Peyer's patch (tissue), 4 donors: ENCODE measurements at regions not wholly inside any gene's neighbourhood (a gene's known extent, or its start where the extent isn't known, plus 50 kb on each side); places are given as distances from the start of the nearest gene placed in this dataset.

Source experiments
- DNase-seq, 3 donors: peaks; one replicate each; pipeline ENCODE4 v3.0.0-alpha.2; 2017 to 2019
- H3K27ac ChIP-seq, 4 donors: fragments of 200-600 bp; sonication (generic); one replicate each; pipeline ENCODE4 v1.5.1; 2016 to 2019
- H3K27me3 ChIP-seq, 2 donors: fragments of 200-600 bp; sonication (generic); one replicate each; pipeline ENCODE4 v1.5.1; 2019
- H3K36me3 ChIP-seq, 3 donors: fragments of 200-600 bp; sonication (generic); one replicate each; pipeline ENCODE4 v1.5.1; 2016 to 2019
- H3K4me1 ChIP-seq, 4 donors: fragments of 200-600 bp; sonication (generic); one replicate each; pipeline ENCODE4 v1.5.1; 2016 to 2019
- H3K4me3 ChIP-seq, 4 donors: fragments of 200-600 bp; sonication (generic); 1 replicate in 3 of 4; 2 replicates in 1 of 4; pipeline ENCODE4 v1.5.1; 2016 to 2019; ENCODE audit warnings: mild to moderate bottlenecking in 1 of 4
- H3K9me3 ChIP-seq, 4 donors: fragments of 200-600 bp; sonication (generic); one replicate each; pipeline ENCODE4 v1.5.1; 2016 to 2019; ENCODE audit warnings: mild to moderate bottlenecking in 1 of 4
- CTCF ChIP-seq, 6 experiments: fragments of 450-650 bp in 4 of 6; fragments of 200-600 bp in 2 of 6; sonication (generic) in 1 of 6; IDR thresholded peaks; one replicate each; pipeline ENCODE4 v1.5.1; 2017 to 2019; ENCODE audit warnings: antibody characterized with exemption in 6 of 6, mild to moderate bottlenecking in 3 of 6, moderate library complexity in 1 of 6
- POLR2A ChIP-seq, 2 donors: fragments of 450-650 bp; IDR thresholded peaks; one replicate each; pipeline ENCODE4 v1.5.1; 2017; ENCODE audit warnings: antibody characterized with exemption in 2 of 2, mild to moderate bottlenecking in 2 of 2, moderate library complexity in 2 of 2

- no peak overlapping the region for H3K27ac ChIP-seq
- no peaks in the 10 kb centered on the region for H3K36me3 ChIP-seq
- no peak for DNase-seq
- H3K4me3 ChIP-seq, result no peak overlapping the region
- H3K4me1 ChIP-seq, result no peaks in the 10 kb centered on the region
- no peaks in the 10 kb centered on the region for H3K27me3 ChIP-seq
- H3K9me3 ChIP-seq, result no peaks in the 10 kb centered on the region
- TF ChIP-seq CTCF (IDR thresholded peaks at IDR 0.05) (no peak), POLR2A (IDR thresholded peaks at IDR 0.05) (no peak)
These were observed 67.9 kb upstream of the GATA5 start for GRCh38 chr20:62543470-62544302.

GRCh38 chr20:62544505-62545055 lies 68.8 kb upstream of the GATA5 start:
- TF ChIP-seq CTCF (IDR thresholded peaks at IDR 0.05) (no peak), POLR2A (IDR thresholded peaks at IDR 0.05) (no peak)
- no peak overlapping the region for H3K27ac ChIP-seq
- H3K9me3 ChIP-seq, result no peaks in the 10 kb centered on the region
- no peaks in the 10 kb centered on the region for H3K36me3 ChIP-seq
- no peaks in the 10 kb centered on the region for H3K27me3 ChIP-seq
- H3K4me1 ChIP-seq, result no peaks in the 10 kb centered on the region
- H3K4me3 ChIP-seq, result no peak overlapping the region
- DNase-seq, result no peak

GRCh38 chr20:62545271-62545670 lies 69.5 kb upstream of the GATA5 start:
- no peaks in the 10 kb centered on the region for H3K9me3 ChIP-seq
- peaks cover 0 to 6% (median under 1%) of the 10 kb centered on the region in 4 donors for H3K4me1 ChIP-seq
- H3K36me3 ChIP-seq, result no peaks in the 10 kb centered on the region
- DNase-seq, result no peak
- H3K27ac ChIP-seq, result no peak overlapping the region
- peaks cover 0 to 5% of the 10 kb centered on the region in 2 donors for H3K27me3 ChIP-seq
- TF ChIP-seq CTCF (IDR thresholded peaks at IDR 0.05), result no peak
- TF ChIP-seq POLR2A (IDR thresholded peaks at IDR 0.05), result no peak
- no peak overlapping the region for H3K4me3 ChIP-seq

GRCh38 chr20:62545901-62546525 lies 70.2 kb upstream of the GATA5 start:
- H3K9me3 ChIP-seq, result no peaks in the 10 kb centered on the region
- peaks cover 0 to 12% (median 4%) of the 10 kb centered on the region in 4 donors for H3K4me1 ChIP-seq
- H3K4me3 ChIP-seq, result no peak overlapping the region
- H3K27ac ChIP-seq, result no peak overlapping the region
- TF ChIP-seq CTCF (IDR thresholded peaks at IDR 0.05), result no peak
- no peak for TF ChIP-seq POLR2A (IDR thresholded peaks at IDR 0.05)
- DNase-seq, result no peak
- H3K27me3 ChIP-seq, result peaks cover 0 to 11% of the 10 kb centered on the region in 2 donors
- H3K36me3 ChIP-seq, result no peaks in the 10 kb centered on the region

- peaks cover 0 to 18% (median 7%) of the 10 kb centered on the region in 4 donors for H3K4me1 ChIP-seq
- H3K27ac ChIP-seq, result no peak overlapping the region
- H3K9me3 ChIP-seq, result no peaks in the 10 kb centered on the region
- TF ChIP-seq POLR2A (IDR thresholded peaks at IDR 0.05), result no peak
- TF ChIP-seq CTCF (IDR thresholded peaks at IDR 0.05), result no peak
- peaks cover 0 to 17% of the 10 kb centered on the region in 2 donors for H3K27me3 ChIP-seq
- H3K4me3 ChIP-seq, result no peak overlapping the region
- H3K36me3 ChIP-seq, result no peaks in the 10 kb centered on the region
- DNase-seq, result no peak
These were observed 70.8 kb upstream of the GATA5 start for GRCh38 chr20:62546606-62547005.
